ENCODE measurements at regions not wholly inside any gene's neighbourhood (a gene's known extent, or its start where the extent isn't known, plus 50 kb on each side); places are given as distances from the start of the nearest gene placed in this dataset.

DNA sequence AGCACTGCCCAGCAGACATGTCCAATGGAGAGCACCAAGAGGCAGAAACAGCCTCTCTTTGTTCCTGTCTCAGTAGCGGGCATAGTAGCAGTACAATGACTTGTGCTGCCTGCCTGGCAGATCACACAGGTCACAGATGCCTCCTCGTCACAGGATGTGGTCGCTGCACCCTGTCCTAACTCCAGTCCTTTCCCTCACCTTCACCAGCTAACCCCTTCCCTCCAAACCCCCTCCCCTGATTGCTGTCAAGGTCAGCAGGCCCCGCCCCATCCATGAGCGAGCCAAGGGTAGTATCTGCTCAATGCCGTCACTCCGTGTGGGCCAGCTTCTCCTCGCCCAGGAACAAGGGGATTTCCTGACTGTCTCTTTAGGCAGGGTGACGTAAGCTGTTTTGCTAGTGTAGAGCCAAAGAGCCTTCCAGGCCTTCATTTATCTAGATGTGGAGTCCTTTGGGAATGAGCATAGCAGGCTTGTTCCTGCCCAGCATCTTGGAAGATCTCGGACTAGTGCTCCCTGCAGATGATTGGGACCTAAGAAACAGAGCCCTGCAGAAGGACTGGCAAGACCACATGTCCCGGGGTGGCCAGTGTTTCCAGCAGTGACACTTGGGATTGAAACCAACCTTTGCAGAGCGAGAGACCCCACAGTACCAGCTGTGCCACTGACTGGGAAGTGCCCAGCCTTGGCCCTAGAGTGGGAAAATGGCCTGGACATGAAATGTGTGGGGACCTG, 75.9 kb upstream of the TNRC6C start:
- in situ Hi-C loops (cut with HindIII; ENCODE audit: low pct_unique_long_range_greater_than_20kb, low sequenced_read_pairs): no loop called here
- no peak for TF ChIP-seq JUND (IDR thresholded peaks at IDR 0.05; ENCODE audit: low read depth)
- DNase-seq (ENCODE audit: low read depth in 1 of 2, low spot score in 1 of 2): no peak

DNA sequence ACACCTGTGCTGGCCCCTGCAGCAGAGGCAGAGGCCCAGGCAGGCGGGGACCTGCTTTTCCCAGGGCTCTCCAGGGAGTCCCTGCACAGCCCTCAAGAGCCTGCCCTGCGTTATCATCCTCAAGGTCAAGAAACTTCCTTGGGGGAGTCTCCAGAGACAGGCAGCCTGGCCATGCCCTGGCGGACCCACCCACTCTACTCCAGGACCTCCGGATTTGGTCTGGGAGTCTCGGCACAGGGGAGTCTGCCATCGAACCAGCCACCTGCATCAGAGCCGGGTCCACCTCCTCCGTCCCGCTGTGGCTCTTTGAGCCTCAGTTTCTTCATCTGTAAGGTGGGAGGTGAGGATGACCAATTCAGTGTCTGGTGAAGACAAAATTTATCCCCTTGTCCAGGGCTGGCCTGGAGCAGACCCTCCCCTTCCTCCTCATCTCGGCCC, 75.3 kb upstream of the TNRC6C start:
- no peak for DNase-seq (ENCODE audit: low read depth in 1 of 2, low spot score in 1 of 2)
- in situ Hi-C loops (cut with HindIII; ENCODE audit: low pct_unique_long_range_greater_than_20kb, low sequenced_read_pairs): no loop called here
- TF ChIP-seq JUND (IDR thresholded peaks at IDR 0.05; ENCODE audit: low read depth): no peak

DNA sequence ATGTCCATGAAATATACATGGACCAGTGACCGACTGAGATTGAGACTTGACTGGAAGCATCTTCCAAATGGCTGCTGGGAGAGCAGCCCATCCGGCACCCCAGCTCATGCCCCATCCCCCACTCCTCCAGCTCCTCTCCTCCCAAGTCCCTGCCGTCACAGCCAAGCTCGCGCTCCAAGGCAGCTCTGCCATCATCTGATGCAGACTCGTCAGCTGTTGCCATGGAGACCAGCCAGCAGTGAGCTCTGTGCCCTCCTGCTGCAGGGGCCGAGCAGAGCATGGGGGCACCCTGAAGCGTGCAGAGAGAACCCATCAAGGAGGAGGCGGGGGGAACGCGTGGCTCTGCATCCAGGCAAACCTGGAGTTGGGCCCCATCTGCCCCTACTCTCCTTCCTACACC, 74.5 kb upstream of the TNRC6C start:
- TF ChIP-seq JUND (IDR thresholded peaks at IDR 0.05; ENCODE audit: low read depth): no peak
- DNase-seq (ENCODE audit: low read depth in 1 of 2, low spot score in 1 of 2): no peak
- in situ Hi-C loops (cut with HindIII; ENCODE audit: low pct_unique_long_range_greater_than_20kb, low sequenced_read_pairs): no loop called here

DNA sequence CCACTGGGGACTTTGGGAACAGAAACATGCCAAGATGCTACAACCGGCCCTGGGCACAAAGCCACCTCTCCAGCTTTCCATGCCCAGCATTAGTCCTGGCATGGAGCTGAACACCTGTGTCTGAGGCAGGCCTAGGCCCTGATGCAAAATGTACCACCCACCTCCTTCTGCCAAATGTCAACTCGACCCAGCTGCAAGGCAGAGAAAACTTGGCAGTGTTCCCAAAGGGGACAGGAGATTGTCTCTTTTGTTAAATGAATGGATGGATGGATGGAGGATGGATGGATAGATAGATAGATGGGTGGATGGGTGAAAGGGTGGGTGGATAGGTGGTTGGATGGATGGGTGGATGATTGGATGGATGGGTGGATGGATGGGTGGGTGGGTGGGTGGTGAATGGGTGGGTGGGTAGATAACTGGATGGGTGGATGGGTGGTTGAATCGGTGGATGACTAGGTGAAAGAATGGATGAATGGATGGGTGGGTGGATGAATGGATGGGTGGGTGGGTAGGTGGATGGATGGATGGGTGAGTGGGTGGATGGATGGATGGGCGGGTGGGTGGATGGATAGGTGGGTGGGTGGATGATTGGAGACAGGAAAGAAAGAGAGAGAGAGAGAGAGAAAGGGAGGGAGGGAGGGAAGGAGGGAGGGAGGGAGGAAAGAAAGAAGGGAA, 73.4 kb upstream of the TNRC6C start:
- DNase-seq (ENCODE audit: low read depth in 1 of 2, low spot score in 1 of 2): peak in 1 of 2 experiments; percentile 33
- TF ChIP-seq JUND (IDR thresholded peaks at IDR 0.05; ENCODE audit: low read depth): no peak
- in situ Hi-C loops (cut with HindIII; ENCODE audit: low pct_unique_long_range_greater_than_20kb, low sequenced_read_pairs): no loop called here

DNA sequence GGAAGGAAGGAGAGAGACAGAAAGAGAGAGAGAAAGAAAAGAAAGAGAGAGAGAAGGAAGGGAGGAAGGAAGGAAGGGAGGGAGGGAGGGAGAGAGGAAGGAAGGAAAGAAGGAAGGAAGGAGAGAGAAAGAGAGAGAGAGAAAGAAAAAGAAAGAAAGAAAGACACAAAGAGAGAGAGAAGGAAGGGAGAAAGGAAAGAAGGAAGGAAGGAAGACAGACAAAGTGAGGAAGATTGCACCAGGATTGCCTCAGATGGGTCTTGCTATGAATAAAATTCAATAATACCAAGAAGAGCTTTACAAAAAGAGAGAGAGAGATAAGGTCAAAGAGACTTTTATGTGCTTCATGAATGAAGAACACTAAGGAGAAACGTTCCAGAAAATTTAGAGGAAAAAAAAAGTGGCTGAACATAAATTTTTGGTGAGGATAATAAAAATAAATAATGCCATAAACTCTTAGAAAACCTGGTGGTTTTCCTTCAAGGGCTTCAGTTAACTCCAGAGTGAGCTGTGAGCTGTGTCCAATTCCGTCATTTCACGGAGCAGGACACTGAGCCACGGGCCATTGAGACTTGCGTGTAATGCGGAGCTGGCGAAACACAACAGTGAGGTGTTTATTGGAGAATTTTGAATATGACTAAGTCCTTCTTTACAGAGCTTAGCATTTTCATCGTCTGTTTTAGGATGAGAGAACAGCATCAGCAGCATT, 72.7 kb upstream of the TNRC6C start:
- TF ChIP-seq JUND (IDR thresholded peaks at IDR 0.05; ENCODE audit: low read depth): no peak
- in situ Hi-C loops (cut with HindIII; ENCODE audit: low pct_unique_long_range_greater_than_20kb, low sequenced_read_pairs): no loop called here
- DNase-seq (ENCODE audit: low read depth in 1 of 2, low spot score in 1 of 2): no peak

DNA sequence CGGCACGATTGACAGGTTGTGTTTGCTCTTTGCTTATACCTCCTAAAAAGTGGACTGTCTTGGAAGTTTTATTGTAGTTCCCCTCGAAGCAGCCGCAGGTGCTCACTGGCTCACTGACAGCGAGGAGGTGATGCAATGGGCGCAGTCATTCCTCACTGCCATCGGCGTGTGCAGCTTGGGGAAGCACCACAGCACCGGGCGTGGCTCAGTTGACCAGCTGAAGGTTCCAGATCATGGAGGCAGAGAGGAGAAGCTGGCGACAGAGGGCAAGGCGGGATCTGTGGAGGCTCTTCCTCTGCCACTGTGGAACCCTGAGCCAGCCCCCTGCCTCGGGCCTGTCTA, 72.1 kb upstream of the TNRC6C start:
- in situ Hi-C loops (cut with HindIII; ENCODE audit: low pct_unique_long_range_greater_than_20kb, low sequenced_read_pairs): no loop called here
- DNase-seq (ENCODE audit: low read depth in 1 of 2, low spot score in 1 of 2): no peak
- no peak for TF ChIP-seq JUND (IDR thresholded peaks at IDR 0.05; ENCODE audit: low read depth)

DNA sequence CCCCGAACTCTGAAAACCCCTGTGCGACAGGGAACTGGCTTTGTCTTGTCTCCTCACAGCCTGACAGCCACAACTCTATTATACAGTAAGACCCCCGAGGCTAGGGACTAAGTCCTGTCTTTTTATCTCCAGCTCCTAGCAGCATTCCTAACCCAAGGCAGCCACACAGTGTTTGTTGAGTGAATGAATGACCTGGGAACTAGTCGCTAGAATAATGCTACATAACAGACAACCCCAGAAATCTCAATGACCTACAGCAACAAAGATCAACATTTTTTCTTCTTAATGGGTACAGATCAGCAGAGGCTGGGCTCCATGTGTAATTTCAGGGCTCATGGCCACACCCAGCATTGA, 71.4 kb upstream of the TNRC6C start:
- no peak for TF ChIP-seq JUND (IDR thresholded peaks at IDR 0.05; ENCODE audit: low read depth)
- no peak for DNase-seq (ENCODE audit: low read depth in 1 of 2, low spot score in 1 of 2)
- in situ Hi-C loops (cut with HindIII; ENCODE audit: low pct_unique_long_range_greater_than_20kb, low sequenced_read_pairs): no loop called here

DNA sequence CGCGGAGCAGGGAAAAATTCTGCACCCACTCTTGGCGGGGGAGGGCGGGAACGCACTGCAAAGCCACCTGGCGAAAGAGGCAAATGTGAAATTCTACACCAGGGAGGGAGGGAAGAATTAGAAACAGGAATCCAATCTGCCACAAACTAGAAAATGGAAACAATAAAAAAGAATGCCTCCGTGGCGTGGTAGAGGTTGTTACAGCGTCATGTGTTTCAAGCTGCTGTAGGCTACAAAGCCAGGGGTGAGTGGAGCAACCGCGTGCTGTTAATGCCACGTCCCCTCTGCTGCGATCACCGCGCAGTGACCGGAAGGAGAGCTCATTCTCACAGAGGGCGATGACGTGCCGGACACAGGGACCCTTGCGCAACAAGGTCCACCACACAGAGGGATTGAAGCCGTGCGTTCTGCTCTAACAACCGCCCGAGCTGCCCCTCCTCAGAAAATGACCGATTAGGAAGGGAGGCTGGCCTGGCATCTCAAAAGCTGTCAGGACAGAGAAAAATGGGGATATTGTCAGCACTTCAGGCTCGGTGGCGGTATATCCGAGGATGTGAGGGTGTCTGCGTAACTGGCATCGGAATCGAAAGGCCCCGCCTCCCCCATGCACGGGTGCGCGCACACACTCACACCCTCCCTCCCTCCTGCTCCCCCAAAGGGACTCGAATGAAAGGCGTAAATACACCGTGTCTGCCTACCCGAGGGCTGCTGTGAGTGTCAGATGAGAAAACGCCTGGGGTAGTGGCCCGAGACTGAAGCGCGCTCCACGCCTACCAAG, 70.8 kb upstream of the TNRC6C start:
- DNase-seq (ENCODE audit: low read depth in 1 of 2, low spot score in 1 of 2): peak; percentile 62
- in situ Hi-C loops (cut with HindIII; ENCODE audit: low pct_unique_long_range_greater_than_20kb, low sequenced_read_pairs): no loop called here
- no peak for TF ChIP-seq JUND (IDR thresholded peaks at IDR 0.05; ENCODE audit: low read depth)

DNA sequence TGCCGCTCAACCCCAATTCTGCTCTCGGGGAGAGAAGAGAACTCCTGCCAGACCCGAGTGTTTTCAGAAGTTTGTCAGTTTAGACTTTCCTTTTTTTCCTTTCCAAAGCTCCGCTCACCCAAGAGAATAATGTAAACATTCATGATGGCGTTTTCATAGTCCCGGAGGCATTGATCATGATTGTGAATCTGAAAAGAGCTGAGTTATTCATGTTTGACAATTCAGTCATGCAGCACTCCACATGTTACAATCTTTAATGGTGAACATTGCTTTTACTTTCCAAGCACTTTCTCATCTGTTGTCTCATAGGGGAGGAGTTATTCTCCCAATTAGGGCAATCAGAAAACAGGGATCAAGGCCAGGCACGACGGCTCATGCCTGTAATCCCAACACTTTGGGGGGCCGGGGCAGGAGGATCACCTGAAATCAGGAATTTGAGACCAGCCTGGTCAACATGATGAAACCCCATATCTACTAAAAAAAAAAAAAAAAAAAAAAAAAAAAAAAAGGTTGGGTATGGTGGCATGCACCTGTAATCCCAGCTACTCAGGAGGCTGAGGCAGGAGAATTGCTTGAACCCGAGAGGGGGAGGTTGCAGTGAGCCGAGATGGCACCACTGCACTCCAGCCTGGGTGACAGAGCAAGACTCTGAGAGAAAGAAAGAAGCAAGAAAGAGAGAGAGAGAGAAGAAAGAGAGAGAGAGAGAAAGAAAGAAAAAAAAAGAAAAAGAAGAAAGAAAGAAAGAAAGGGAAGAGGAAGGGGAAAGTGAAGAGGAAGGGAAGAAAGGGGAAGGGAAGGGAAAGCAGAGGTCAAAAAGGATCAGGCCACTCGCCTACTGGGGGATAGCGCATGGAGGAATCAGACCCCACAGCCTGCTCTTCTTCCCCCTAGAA, 70.0 kb upstream of the TNRC6C start:
- no peak for TF ChIP-seq JUND (IDR thresholded peaks at IDR 0.05; ENCODE audit: low read depth)
- DNase-seq (ENCODE audit: low read depth in 1 of 2, low spot score in 1 of 2): no peak
- in situ Hi-C loops (cut with HindIII; ENCODE audit: low pct_unique_long_range_greater_than_20kb, low sequenced_read_pairs): no loop called here

DNA sequence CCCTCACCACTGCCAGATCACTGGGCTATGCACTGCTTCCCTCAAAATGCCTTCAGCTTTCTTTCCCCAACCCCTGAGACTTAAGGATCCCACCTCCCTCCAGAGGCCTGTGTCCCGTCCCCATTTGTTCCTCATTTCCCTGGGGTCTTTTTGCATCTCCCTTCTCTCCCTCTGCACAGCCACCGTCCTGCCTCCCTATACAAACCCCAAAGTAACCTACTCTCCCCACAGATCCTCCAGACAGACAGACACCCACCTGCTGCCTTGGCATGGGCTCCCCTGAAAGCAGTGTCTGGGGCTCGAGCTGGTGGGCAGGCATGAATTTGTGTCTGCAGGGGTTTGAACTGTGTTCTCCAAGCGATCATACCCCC, 69.4 kb upstream of the TNRC6C start:
- in situ Hi-C loops (cut with HindIII; ENCODE audit: low pct_unique_long_range_greater_than_20kb, low sequenced_read_pairs): no loop called here
- DNase-seq (ENCODE audit: low read depth in 1 of 2, low spot score in 1 of 2): no peak
- no peak for TF ChIP-seq JUND (IDR thresholded peaks at IDR 0.05; ENCODE audit: low read depth)

DNA sequence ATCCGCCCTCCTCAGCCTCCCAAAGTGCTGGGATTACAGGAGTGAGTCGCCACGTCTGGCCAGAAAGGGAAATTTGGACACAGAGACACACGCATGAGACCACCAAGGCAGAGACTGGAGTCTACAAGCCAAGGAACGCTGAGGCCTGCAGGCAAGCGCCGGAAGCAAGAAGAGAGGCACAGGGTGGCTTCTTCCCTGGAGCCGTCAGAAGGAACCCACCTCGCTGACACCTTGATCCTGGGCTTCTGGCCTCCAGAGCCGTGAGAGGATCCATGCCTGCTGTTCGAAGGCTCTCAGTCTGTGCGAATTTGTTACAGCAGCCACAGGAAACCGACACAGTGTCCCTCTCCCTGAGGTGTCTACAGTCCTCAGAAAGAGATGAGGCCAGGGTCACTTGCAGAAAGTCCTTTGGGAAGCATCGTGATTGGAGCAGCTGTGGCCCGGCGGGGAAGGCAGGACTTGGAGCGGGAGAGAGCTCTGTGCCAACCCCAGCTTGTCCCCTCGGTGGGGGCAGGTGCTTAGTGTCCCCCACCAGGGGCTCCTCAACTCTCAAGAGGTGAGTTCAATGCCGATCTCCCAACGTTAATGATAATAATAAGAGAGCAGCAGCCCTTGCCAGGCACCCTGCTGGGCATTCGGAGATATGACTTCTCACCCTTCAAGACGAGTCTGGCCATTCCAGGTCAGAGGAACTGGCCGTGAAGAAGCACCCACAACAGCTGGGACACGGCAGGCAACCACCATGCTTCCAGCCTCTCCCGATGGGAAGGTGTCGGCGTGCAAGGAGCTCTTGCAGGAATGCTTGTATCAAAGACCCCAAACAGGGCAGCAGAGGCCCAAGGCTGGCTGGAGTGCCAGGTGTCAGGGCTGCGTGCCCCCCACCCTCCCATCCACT, 68.4 kb upstream of the TNRC6C start:
- no peak for DNase-seq (ENCODE audit: low read depth in 1 of 2, low spot score in 1 of 2)
- TF ChIP-seq JUND (IDR thresholded peaks at IDR 0.05; ENCODE audit: low read depth): no peak
- in situ Hi-C loops (cut with HindIII; ENCODE audit: low pct_unique_long_range_greater_than_20kb, low sequenced_read_pairs): no loop called here

Data from T47D (cell line).